ENCODE measurements at regions not wholly inside any gene's neighbourhood (a gene's known extent, or its start where the extent isn't known, plus 50 kb on each side); places are given as distances from the start of the nearest gene placed in this dataset.

DNA sequence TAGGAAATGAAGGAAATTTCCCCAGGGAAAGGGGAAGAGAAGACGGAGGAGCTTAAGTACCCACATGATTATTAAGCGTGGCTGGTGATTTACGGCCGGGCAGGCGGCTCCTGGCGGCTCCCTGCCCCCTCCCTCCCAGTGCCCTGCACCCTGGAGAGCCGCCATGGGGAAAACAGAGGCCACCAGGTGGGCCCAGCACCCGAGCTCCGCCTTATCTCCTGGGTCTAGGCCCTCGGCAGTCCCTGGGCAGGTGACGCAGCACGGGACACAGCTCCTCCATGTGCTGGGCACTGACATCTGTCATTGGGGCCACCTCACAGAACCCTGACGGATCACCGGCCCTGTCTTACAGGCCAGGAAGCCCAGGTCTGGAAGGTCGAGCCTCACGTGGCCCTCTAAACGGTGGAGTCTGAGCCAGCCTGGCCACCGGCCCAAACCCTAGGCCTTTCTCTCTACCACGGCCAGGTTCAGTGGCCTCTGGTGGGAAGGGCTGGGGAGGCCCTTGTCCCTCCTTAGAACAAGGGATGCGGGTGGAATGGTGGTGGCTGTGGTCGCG is 60.2 kb upstream of the PPARA start:
- 8 to 31% (median 26%) methylated on average over 15 to 22 of the region's 22 CpGs for WGBS, 4 donors
- Histone ChIP-seq H3K36me3 (replicated peaks in 1 of 2) (peaks cover 0 to 46% of the 10 kb centered on the region in 2 donors), H3K4me1 (replicated peaks in 1 of 2) (peaks cover 82 to 100% of the 10 kb centered on the region in 2 donors), H3K27me3 (no peaks in the 10 kb centered on the region), H3K4me3 (peak overlapping the region in 1 of 4 donors; percentile 8), H3K9me3 (replicated peaks in 1 of 3) (no peaks in the 10 kb centered on the region), H3K27ac (peak overlapping the region; percentile 87 to 100 (median 97))
- peak; percentile 79 to 96 (median 91) for DNase-seq
- TF ChIP-seq, protein P1, sequence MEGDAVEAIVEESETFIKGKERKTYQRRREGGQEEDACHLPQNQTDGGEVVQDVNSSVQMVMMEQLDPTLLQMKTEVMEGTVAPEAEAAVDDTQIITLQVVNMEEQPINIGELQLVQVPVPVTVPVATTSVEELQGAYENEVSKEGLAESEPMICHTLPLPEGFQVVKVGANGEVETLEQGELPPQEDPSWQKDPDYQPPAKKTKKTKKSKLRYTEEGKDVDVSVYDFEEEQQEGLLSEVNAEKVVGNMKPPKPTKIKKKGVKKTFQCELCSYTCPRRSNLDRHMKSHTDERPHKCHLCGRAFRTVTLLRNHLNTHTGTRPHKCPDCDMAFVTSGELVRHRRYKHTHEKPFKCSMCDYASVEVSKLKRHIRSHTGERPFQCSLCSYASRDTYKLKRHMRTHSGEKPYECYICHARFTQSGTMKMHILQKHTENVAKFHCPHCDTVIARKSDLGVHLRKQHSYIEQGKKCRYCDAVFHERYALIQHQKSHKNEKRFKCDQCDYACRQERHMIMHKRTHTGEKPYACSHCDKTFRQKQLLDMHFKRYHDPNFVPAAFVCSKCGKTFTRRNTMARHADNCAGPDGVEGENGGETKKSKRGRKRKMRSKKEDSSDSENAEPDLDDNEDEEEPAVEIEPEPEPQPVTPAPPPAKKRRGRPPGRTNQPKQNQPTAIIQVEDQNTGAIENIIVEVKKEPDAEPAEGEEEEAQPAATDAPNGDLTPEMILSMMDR (IDR thresholded peaks at IDR 0.05), result no peak
- peak in 1 of 2 donors; percentile 9 for TF ChIP-seq POLR2A (IDR thresholded peaks at IDR 0.05)
- intact Hi-C loops (cut with DNase I), result no loop called here

DNA sequence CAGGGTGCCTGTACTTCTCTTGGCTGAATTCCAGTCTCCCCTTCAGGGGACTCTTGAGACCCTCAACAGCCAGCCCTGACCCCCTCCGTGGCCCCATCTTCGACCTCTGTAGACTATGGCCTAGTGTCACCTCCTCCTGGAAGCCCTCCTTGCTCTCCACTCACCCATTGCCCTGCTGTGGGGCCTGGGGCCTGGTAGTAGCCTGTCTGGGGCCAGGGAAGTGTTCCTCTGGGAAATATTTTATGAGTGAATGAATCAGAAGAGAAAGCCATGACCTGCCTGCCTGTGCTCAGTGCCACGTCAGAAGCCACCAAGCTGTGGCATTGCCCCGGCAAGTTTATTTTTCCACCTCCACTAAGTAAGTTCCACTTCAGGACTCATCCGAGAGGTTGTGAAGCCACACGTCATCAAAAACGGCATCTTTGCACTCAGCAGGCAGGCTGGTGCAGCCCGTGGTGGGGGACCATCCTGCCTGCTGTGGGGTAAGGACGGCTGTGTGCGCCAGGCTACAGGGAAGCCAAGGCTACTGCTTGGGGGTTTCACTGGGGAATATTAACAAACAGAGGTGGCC is 59.6 kb upstream of the PPARA start:
- no peaks in the 10 kb centered on the region for H3K27me3 ChIP-seq
- peak; percentile 68 to 84 (median 78) for DNase-seq
- no peaks in the 10 kb centered on the region for H3K9me3 ChIP-seq (replicated peaks in 1 of 3)
- H3K36me3 ChIP-seq (replicated peaks in 1 of 2), result peaks cover 0 to 46% of the 10 kb centered on the region in 2 donors
- intact Hi-C loops (cut with DNase I), result no loop called here
- H3K4me3 ChIP-seq, result no peak overlapping the region
- peak overlapping the region; percentile 87 to 100 (median 97) for H3K27ac ChIP-seq
- WGBS, 4 donors, result 27 to 41% (median 40%) methylated on average over 10 of the region's 10 CpGs
- TF ChIP-seq, protein P1 (IDR thresholded peaks at IDR 0.05), result no peak
- peak in 1 of 2 donors; percentile 50 for TF ChIP-seq POLR2A (IDR thresholded peaks at IDR 0.05)
- H3K4me1 ChIP-seq (replicated peaks in 1 of 2), result peaks cover 76 to 94% of the 10 kb centered on the region in 2 donors

DNA sequence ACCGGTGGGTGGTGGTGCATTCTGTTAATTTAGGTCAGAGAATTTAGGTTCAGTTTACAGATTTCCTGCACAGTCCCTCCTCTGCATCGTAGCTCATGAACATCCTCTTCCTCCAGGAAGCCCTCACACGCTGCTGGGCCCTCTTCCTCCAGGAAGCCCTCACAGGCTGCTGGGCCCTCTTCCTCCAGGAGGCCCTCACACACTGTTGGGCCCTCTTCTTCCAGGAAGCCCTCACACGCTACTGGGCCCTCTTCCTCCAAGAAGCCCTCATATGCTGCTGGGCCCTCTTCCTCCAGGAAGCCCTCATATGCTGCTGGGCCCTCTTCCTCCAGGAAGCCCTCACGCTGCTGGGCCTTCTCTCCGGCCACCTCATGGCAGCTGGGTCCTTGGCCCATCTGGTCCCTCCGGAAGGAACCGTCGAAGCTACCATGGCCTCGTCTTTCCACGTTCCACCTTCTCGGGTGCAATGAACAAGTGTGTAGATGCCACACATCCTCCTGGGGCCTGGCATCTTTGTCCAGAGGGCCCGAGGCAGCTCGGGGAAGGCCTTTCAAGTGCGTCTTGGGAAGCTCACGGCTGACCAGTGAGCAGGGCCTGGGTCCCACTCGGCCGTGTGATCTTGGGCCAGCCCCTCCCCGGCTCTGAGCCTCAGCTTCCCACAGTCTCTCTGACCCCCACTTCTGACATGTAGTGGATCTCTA is 58.9 kb upstream of the PPARA start:
- no peak overlapping the region for H3K4me3 ChIP-seq
- peaks cover 69 to 93% of the 10 kb centered on the region in 2 donors for H3K4me1 ChIP-seq (replicated peaks in 1 of 2)
- WGBS, 4 donors, result 64 to 71% (median 66%) methylated on average over 16 to 19 of the region's 19 CpGs

DNA sequence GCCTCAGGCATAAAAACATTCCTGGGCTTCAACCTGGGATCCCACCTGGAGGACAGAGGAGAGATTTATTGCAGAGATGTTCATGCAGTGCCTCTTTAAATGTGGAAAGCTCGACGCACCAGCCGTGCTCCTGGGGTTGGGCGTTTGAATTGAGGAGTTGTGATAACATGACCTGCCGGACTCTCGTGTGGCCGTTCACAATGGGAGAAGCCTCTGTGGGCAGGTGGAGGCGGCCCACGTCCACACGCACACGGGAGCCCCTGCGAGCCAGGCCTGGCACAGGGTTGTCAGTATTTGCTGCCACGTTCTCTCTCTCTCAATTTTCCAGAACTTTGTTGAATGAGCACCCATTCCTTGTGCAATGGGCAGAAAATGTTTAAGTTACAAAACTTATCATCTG is 58.3 kb upstream of the PPARA start:
- Histone ChIP-seq H3K27me3 (no peaks in the 10 kb centered on the region), H3K9me3 (replicated peaks in 1 of 3) (no peaks in the 10 kb centered on the region), H3K27ac (peak overlapping the region in 4 of 5 donors; percentile 54 to 100 (median 98)), H3K4me1 (replicated peaks in 1 of 2) (peaks cover 63 to 93% of the 10 kb centered on the region in 2 donors), H3K4me3 (no peak overlapping the region), H3K36me3 (replicated peaks in 1 of 2) (peaks cover 0 to 36% of the 10 kb centered on the region in 2 donors)
- no peak for DNase-seq
- TF ChIP-seq POLR2A (IDR thresholded peaks at IDR 0.05), result no peak
- TF ChIP-seq, protein P1 (IDR thresholded peaks at IDR 0.05), result no peak
- intact Hi-C loops (cut with DNase I), result no loop called here
- 52 to 59% (median 55%) methylated on average over 7 to 13 of the region's 13 CpGs for WGBS, 4 donors

More for the DNA sequence above, 58.9 kb upstream of the PPARA start:
- TF ChIP-seq POLR2A (IDR thresholded peaks at IDR 0.05), result no peak
- H3K27me3 ChIP-seq, result no peaks in the 10 kb centered on the region
- H3K27ac ChIP-seq, result peak overlapping the region; percentile 87 to 100 (median 97)
- intact Hi-C loops (cut with DNase I), result no loop called here
- H3K36me3 ChIP-seq (replicated peaks in 1 of 2), result peaks cover 0 to 41% of the 10 kb centered on the region in 2 donors
- DNase-seq, result no peak
- no peaks in the 10 kb centered on the region for H3K9me3 ChIP-seq (replicated peaks in 1 of 3)

Measured in adrenal gland (tissue), 9 donors.